T follicular helper cell (primary cell): ENCODE measurements at regions not wholly inside any gene's neighbourhood (a gene's known extent, or its start where the extent isn't known, plus 50 kb on each side); places are given as distances from the start of the nearest gene placed in this dataset.

ENCODE experiments used
- DNase-seq: peaks from one replicate; pipeline ENCODE4 v3.0.0-alpha.2; 2020; ENCODE audit warnings: low read depth

GRCh38 chr3:30495172-30496065 is 111.0 kb upstream of the TGFBR2 start:
- DNase-seq: no peak

GRCh38 chr3:30496066-30496966 is 110.1 kb upstream of the TGFBR2 start:
- no peak for DNase-seq

- DNase-seq: no peak
Measured at GRCh38 chr3:30498587-30498967, 107.8 kb upstream of the TGFBR2 start.

- no peak for DNase-seq
Measured at GRCh38 chr3:30500666-30501399, 105.6 kb upstream of the TGFBR2 start.

GRCh38 chr3:30501526-30501925 is 104.9 kb upstream of the TGFBR2 start:
- no peak for DNase-seq

GRCh38 chr3:30502051-30502741 is 104.2 kb upstream of the TGFBR2 start:
- DNase-seq: no peak

- no peak for DNase-seq
Measured at GRCh38 chr3:30502742-30503073, 103.7 kb upstream of the TGFBR2 start.

- DNase-seq: no peak
Measured at GRCh38 chr3:30503446-30503845, 103.0 kb upstream of the TGFBR2 start.

GRCh38 chr3:30504939-30505338 is 101.5 kb upstream of the TGFBR2 start:
- no peak for DNase-seq

GRCh38 chr3:30505866-30506520 is 100.4 kb upstream of the TGFBR2 start:
- DNase-seq: no peak

- no peak for DNase-seq
Measured at GRCh38 chr3:30508339-30508738, 98.1 kb upstream of the TGFBR2 start.

- DNase-seq: no peak
Measured at GRCh38 chr3:30510596-30510995, 95.8 kb upstream of the TGFBR2 start.

GRCh38 chr3:30511524-30512251 is 94.7 kb upstream of the TGFBR2 start:
- DNase-seq: no peak

- DNase-seq: no peak
Measured at GRCh38 chr3:30512576-30512975, 93.8 kb upstream of the TGFBR2 start.

GRCh38 chr3:30513374-30514152 is 92.8 kb upstream of the TGFBR2 start:
- no peak for DNase-seq

- DNase-seq: no peak
Measured at GRCh38 chr3:30516238-30516637, 90.2 kb upstream of the TGFBR2 start.

GRCh38 chr3:30518181-30518864 is 88.1 kb upstream of the TGFBR2 start:
- no peak for DNase-seq

- no peak for DNase-seq
Measured at GRCh38 chr3:30518872-30519271, 87.5 kb upstream of the TGFBR2 start.

- no peak for DNase-seq
Measured at GRCh38 chr3:30520699-30521098, 85.7 kb upstream of the TGFBR2 start.
